ENCODE measurements at regions not wholly inside any gene's neighbourhood (a gene's known extent, or its start where the extent isn't known, plus 50 kb on each side); places are given as distances from the start of the nearest gene placed in this dataset.

DNA sequence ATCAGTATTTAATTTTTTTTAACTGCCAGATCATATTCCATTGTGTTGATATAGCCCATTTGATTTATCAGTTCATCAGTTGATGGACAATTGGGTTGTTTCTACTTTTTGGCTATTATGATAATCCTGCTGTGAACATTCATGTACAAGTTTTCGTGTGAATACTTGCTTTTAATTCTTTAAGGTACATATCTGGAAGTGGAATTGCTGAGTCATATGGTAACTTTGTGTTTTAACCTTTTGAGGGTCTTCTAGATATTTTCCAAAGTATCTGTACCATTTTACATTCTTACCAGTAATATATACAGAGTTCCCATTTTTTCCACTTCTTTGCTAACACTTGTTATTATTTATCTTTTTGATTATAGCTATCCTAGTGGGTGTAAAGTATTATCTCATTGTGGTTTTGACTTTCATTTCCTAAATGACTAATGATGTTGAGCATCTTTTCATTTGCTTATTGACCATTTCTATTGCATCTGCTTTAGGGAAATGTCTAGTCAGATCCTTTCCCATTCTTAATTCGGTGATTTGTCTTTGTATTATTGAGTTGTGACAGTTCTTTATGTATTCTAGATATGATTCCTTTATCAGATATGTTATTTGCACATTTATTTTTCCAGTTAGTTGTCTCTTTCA lies 75.2 kb upstream of the NUDT6 start:
- no peak for TF ChIP-seq PHF8 (IDR thresholded peaks at IDR 0.05; ENCODE audit: borderline replicate concordance, low read depth)
- TF ChIP-seq ZFP36 (IDR thresholded peaks at IDR 0.05; ENCODE audit: borderline replicate concordance, partially characterized antibody), result no peak
- TF ChIP-seq, protein P1, sequence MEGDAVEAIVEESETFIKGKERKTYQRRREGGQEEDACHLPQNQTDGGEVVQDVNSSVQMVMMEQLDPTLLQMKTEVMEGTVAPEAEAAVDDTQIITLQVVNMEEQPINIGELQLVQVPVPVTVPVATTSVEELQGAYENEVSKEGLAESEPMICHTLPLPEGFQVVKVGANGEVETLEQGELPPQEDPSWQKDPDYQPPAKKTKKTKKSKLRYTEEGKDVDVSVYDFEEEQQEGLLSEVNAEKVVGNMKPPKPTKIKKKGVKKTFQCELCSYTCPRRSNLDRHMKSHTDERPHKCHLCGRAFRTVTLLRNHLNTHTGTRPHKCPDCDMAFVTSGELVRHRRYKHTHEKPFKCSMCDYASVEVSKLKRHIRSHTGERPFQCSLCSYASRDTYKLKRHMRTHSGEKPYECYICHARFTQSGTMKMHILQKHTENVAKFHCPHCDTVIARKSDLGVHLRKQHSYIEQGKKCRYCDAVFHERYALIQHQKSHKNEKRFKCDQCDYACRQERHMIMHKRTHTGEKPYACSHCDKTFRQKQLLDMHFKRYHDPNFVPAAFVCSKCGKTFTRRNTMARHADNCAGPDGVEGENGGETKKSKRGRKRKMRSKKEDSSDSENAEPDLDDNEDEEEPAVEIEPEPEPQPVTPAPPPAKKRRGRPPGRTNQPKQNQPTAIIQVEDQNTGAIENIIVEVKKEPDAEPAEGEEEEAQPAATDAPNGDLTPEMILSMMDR (IDR thresholded peaks at IDR 0.05), result no peak
- TF ChIP-seq, protein P2, sequence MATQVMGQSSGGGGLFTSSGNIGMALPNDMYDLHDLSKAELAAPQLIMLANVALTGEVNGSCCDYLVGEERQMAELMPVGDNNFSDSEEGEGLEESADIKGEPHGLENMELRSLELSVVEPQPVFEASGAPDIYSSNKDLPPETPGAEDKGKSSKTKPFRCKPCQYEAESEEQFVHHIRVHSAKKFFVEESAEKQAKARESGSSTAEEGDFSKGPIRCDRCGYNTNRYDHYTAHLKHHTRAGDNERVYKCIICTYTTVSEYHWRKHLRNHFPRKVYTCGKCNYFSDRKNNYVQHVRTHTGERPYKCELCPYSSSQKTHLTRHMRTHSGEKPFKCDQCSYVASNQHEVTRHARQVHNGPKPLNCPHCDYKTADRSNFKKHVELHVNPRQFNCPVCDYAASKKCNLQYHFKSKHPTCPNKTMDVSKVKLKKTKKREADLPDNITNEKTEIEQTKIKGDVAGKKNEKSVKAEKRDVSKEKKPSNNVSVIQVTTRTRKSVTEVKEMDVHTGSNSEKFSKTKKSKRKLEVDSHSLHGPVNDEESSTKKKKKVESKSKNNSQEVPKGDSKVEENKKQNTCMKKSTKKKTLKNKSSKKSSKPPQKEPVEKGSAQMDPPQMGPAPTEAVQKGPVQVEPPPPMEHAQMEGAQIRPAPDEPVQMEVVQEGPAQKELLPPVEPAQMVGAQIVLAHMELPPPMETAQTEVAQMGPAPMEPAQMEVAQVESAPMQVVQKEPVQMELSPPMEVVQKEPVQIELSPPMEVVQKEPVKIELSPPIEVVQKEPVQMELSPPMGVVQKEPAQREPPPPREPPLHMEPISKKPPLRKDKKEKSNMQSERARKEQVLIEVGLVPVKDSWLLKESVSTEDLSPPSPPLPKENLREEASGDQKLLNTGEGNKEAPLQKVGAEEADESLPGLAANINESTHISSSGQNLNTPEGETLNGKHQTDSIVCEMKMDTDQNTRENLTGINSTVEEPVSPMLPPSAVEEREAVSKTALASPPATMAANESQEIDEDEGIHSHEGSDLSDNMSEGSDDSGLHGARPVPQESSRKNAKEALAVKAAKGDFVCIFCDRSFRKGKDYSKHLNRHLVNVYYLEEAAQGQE (IDR thresholded peaks at IDR 0.05), result no peak
- TF ChIP-seq RFX5 (IDR thresholded peaks at IDR 0.05), result no peak
